Activated CD8-positive, alpha-beta memory T cell treated with anti-CD3 and anti-CD28 coated beads, Interleukin-2, amount 50 U/mL, for 24 hours (primary cell): ENCODE measurements at regions not wholly inside any gene's neighbourhood (a gene's known extent, or its start where the extent isn't known, plus 50 kb on each side); places are given as distances from the start of the nearest gene placed in this dataset.

Source experiments
- DNase-seq: peaks from one replicate; pipeline ENCODE4 v3.0.0-alpha.2; 2020; ENCODE audit errors: extremely low read depth

- DNase-seq: no peak
These were observed 479.4 kb upstream of the PKN2 start for GRCh38 chr1:88204612-88205167.

DNA sequence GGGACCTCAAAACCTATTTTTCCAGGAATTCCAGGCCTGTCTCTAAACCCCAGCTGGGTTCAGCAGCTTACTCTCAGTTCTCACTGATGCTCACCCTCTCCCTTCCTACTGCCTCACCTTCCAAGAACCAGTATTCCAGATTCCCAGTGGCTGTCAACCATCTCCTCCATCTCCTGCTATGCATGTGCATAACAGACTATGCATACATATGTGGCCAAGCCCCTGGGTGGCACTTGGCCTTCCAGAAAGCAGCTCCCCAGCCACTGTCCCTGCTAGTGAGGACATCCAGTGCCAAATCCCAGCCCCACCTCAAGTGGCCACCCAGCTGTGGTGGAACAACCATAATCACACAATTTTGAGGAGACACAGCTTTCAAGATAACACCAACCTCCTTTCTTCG lies 475.7 kb upstream of the PKN2 start:
- DNase-seq: no peak

- no peak for DNase-seq
These were observed 473.8 kb upstream of the PKN2 start for GRCh38 chr1:88210103-88210787.

DNA sequence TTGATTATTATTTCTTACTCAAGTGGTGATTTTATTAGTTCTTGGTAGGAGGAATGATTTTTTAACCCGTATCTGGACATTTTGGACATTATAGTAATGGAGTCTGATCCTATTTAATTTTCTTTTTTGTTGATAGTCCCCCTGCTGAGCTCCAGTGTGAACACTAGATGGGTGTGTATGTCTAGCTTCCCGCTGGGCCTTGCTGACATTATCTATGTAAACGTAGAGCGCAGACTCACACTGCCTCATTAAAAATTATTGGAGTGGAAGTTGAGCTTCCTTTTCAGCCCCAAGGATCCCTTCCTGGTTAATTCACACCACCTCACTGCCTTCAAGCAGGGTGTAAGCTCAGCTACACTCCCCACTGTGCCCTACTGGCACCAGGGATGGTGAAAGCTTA lies 467.6 kb upstream of the PKN2 start:
- no peak for DNase-seq

DNA sequence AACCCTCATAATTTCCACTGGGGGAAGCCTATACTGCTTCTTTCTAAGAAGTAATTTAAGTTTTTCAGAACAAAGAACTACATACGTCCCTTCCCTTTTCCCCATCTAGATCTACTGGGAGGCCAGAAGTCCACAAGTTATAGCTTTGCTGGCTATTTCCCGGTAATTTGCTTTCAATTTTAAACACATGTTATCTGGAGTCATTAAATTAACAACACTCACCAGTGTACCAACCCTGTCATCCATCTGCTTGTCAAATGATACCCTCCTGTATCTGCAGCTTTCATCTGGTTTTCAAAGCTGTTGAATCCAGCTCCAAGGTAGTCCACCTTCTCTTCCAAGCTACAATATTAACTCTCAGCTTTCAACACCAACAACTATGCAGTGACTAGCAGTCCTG lies 466.7 kb upstream of the PKN2 start:
- DNase-seq: no peak

GRCh38 chr1:88219521-88219920 lies 464.6 kb upstream of the PKN2 start:
- DNase-seq: no peak

DNA sequence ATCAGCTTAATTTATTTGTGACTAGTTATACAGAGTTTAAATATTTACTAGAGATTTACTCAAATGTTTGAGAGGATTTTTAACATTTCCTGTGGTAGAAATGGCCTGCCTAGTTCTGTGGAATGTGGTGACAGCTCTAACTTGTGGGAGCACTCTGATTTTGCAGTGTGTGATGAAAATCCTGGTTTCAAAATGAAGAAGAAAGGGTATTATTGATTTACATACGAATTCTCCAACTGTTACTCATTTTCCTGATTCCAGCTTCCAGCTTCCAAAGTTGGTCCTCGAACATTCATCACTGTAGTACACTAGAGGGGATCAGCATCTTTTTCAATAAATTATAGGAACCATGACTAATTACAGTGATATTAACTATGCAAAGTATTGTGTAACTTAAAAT lies 462.7 kb upstream of the PKN2 start:
- no peak for DNase-seq

DNA sequence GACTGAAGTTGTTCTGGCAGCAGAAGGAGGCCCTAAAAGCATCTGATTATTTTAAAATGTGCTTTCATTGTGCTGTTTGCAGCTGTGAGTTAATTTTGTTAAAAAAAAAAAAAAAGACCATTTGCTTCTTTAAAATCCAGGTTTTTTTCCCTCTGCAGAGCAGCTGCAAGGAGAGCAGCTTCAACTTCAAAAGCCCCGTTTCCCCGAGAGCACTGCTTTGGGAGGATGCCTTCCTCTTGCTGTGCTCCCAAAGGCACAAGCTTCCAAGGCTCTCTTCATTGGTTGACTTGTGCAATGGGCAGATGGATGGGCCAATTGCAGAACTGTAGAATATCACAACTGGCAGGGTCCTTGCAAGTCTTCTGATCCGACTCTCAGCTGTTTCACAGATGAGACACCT lies 459.2 kb upstream of the PKN2 start:
- DNase-seq: no peak

DNA sequence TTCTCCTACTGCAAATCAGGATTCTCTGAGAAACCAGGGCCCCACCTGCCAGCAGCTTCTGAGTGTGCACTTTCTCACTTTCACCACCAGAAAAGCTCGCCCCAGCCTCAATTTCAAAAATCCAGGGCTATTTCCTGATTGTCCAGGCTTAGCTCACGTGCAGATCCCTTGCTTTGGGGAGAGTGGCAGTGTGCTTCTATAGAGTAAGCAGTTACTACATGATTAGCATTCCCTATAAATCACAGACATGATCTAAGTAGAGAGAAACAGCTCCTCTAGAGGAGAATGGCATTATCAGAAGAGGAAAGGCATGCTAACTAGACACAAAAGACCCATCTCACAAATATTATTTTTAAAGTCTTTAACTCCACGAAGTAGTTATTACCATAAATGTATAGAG lies 456.0 kb upstream of the PKN2 start:
- no peak for DNase-seq

DNA sequence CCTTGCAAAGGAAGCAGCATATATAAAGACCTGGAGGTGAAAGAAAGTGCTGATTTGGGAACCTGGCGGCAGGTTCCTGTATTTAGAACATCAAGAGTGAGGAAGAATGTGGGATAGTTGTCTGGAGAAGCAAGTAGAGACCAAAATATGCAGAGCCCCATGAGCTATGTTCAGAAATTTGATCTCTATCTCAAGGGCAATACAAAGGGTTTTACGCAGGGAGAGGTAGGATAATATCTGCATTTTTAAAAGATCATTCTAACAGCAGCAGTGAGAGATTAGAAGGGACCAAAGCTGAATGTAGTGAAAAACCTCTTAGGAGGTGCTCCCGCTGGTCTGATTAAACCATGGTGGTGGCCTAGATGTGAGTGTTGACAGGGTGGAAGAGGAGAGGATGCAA lies 453.9 kb upstream of the PKN2 start:
- DNase-seq: no peak

DNA sequence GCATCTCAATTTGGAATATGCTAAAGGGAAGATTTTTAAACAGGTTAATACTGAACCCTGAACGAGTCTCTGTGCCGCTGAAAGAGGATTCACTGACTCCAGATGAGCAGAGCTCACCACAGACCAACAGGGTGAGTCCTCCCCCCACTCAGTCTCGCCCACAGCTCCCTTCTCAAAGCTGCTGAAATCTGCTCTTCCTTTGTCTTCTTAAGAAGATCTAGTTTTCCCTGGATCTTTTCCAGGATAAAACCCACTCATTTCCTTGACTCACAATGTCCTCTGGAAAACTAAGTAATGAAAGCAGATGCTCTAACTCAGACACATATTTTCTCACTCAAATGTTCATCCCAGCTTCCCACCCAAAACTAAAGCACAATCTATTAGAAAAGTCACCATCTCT lies 447.0 kb upstream of the PKN2 start:
- no peak for DNase-seq

DNA sequence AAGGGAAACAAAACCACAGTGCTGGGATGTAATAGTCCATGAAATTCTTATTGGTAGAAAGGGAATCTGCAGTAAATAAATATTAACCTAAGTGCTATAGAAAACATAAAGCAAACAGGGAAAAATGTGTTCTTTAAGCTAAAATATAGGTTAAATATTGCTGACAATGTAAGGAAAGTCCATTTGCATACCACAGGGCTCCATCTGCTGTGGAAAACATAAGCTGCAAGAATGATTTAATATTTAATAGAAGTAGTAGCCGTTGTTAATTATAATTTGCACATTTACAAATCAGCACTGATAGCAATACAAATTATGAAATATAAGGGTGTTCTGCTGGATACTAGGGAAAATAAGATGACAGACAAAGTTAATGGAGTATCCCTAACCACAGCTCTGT lies 444.9 kb upstream of the PKN2 start:
- no peak for DNase-seq

GRCh38 chr1:88247666-88248065 lies 436.4 kb upstream of the PKN2 start:
- DNase-seq: no peak

- no peak for DNase-seq
These were observed 433.2 kb upstream of the PKN2 start for GRCh38 chr1:88250915-88251314.

GRCh38 chr1:88252745-88253144 lies 431.3 kb upstream of the PKN2 start:
- no peak for DNase-seq

DNA sequence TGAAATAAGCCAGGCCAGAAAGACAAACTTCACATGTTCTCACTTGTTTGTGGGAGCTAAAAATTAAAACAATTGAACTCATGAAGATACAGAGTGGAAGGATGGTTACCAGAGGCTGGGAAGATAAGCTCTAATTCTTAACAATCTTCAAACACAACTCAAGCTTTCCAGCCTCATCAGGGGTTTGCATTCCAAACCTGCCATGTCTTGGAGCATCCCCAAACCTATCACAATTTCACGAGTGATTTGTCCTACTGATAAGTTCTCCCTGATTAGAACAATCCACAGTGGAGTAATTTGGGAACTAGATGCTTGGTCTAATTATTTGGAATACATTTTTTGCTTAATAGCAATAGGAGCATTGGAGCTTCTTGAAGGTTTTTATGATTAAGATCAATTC lies 418.5 kb upstream of the PKN2 start:
- DNase-seq: no peak

GRCh38 chr1:88266051-88266450 lies 418.0 kb upstream of the PKN2 start:
- DNase-seq: no peak

- DNase-seq: no peak
These were observed 411.9 kb upstream of the PKN2 start for GRCh38 chr1:88272216-88272615.

DNA sequence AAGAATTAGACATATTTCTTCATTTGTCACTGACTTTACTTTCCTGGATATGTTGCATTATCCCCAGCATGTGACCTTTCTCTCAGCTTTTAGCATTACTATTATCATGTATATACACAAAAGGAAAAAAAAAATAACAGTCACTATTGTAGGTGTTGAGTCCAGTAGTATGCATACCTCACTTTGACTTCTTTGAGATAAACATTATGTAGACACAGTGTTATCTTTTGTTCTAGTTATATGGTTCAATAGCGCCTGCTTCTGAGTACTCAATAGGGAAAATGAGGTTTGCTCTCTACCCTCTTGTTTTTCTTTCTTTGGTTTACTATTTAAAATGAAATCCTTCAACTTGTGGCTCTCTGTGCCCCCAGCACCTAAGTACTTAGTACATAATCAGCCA lies 409.6 kb upstream of the PKN2 start:
- DNase-seq: no peak

DNA sequence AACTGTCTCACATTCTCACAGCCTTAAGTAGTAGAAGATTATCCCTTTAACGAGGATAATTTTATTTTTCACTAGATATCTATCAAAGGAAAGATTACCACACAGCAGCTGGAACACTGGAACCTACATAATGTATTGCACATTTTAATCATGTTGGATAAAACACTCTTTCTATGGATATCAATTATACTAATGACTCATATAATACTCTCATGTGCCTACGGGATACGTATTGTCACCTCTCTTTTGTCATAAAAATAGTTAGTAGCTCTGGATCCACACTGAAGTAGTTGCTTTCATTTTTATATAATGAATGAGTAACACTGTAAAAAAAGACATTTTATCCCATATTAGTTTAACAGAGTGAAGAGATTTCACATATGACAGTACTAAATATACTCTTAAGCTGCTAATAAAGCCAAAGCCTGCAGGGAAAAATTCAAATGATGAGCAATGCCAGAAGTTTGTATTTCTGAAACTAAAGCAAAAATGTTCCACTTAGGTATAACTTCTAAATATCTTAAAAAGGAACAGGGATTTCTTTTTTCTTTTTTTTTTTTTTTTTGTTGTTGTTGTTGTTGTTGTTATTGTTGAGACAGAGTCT lies 408.7 kb upstream of the PKN2 start:
- DNase-seq: no peak

- DNase-seq: no peak
These were observed 407.9 kb upstream of the PKN2 start for GRCh38 chr1:88276163-88276562.

GRCh38 chr1:88284066-88284465 lies 400.0 kb upstream of the PKN2 start:
- no peak for DNase-seq

GRCh38 chr1:88284666-88285366 lies 399.3 kb upstream of the PKN2 start:
- no peak for DNase-seq
